ENCODE measurements at regions not wholly inside any gene's neighbourhood (a gene's known extent, or its start where the extent isn't known, plus 50 kb on each side); places are given as distances from the start of the nearest gene placed in this dataset.

DNA sequence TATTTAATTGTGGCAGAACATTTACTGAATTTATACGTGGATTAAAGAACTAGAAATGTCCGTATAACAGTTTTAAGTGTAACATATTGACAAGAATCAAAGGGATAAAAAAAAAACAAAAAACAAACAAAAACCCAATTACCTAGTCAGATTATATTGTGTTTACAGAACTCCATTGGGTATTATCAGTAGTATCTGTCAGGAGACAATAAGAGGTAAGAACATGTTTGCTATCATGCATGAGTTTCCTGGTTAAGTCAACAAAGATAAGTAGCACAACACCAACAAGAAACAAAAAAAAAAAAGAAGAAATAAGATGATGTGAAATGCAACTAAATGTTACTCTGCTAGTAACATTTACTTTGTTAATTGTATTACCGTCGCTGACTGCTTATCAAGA lies 570.6 kb downstream of the ZBBX start:
- Histone ChIP-seq H3K4me2 (no peak overlapping the region), H3K9me3 (no peaks in the 10 kb centered on the region), H3K4me3 (no peak overlapping the region), H3K27ac (no peak overlapping the region), H3K4me1 (no peaks in the 10 kb centered on the region)
- WGBS (ENCODE audit: missing lambda C conversion rate) = 72% methylated on average over 4 of the region's 4 CpGs
- ATAC-seq = no peak
- TF ChIP-seq EHF (CRISPR knock-in tag; IDR thresholded peaks at IDR 0.05) (no peak), FOSL2 (IDR thresholded peaks at IDR 0.05) (no peak), FOSL2 (CRISPR knock-in tag; IDR thresholded peaks at IDR 0.05) (no peak), EHMT2 (IDR thresholded peaks at IDR 0.05; ENCODE audit: low read depth) (no peak), E2F6 (IDR thresholded peaks at IDR 0.05; ENCODE audit: borderline replicate concordance, low read depth) (no peak), RAD21 (conservative IDR thresholded peaks at IDR 0.05 in 1 of 2, IDR thresholded peaks at IDR 0.05 in 1 of 2) (no peak), ATOH8 (CRISPR knock-in tag; IDR thresholded peaks at IDR 0.05; ENCODE audit: low read depth) (no peak), ZC3H11A (IDR thresholded peaks at IDR 0.05) (no peak), MAZ (IDR thresholded peaks at IDR 0.05; ENCODE audit: borderline replicate concordance, low read depth, low read length) (no peak), NFE2L2 (conservative IDR thresholded peaks at IDR 0.05; ENCODE audit: low read length) (no peak)
- no peak for FAIRE-seq
- CTCF ChIA-PET = no interaction called here
- no peak for DNase-seq (ENCODE audit: low read depth in 1 of 2, low spot score in 1 of 2)
- POLR2A ChIA-PET = no interaction called here

GRCh38 chr3:166788936-166789335 lies 591.2 kb downstream of the ZBBX start:
- ChIA-PET POLR2A (no interaction called here), CTCF (no interaction called here)
- H3K4me2 ChIP-seq = no peak overlapping the region
- H3K9me3 ChIP-seq = no peaks in the 10 kb centered on the region
- FAIRE-seq = no peak
- TF ChIP-seq EP300 (IDR thresholded peaks at IDR 0.05) = no peak
- TF ChIP-seq, protein P1, sequence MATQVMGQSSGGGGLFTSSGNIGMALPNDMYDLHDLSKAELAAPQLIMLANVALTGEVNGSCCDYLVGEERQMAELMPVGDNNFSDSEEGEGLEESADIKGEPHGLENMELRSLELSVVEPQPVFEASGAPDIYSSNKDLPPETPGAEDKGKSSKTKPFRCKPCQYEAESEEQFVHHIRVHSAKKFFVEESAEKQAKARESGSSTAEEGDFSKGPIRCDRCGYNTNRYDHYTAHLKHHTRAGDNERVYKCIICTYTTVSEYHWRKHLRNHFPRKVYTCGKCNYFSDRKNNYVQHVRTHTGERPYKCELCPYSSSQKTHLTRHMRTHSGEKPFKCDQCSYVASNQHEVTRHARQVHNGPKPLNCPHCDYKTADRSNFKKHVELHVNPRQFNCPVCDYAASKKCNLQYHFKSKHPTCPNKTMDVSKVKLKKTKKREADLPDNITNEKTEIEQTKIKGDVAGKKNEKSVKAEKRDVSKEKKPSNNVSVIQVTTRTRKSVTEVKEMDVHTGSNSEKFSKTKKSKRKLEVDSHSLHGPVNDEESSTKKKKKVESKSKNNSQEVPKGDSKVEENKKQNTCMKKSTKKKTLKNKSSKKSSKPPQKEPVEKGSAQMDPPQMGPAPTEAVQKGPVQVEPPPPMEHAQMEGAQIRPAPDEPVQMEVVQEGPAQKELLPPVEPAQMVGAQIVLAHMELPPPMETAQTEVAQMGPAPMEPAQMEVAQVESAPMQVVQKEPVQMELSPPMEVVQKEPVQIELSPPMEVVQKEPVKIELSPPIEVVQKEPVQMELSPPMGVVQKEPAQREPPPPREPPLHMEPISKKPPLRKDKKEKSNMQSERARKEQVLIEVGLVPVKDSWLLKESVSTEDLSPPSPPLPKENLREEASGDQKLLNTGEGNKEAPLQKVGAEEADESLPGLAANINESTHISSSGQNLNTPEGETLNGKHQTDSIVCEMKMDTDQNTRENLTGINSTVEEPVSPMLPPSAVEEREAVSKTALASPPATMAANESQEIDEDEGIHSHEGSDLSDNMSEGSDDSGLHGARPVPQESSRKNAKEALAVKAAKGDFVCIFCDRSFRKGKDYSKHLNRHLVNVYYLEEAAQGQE (IDR thresholded peaks at IDR 0.05) = no peak
- no peak for TF ChIP-seq EHF (CRISPR knock-in tag; IDR thresholded peaks at IDR 0.05)
- no peak for TF ChIP-seq MYC (IDR thresholded peaks at IDR 0.05; ENCODE audit: borderline replicate concordance, low read length)
- TF ChIP-seq JUN (IDR thresholded peaks at IDR 0.05) = no peak
- no peak for TF ChIP-seq E2F6 (IDR thresholded peaks at IDR 0.05; ENCODE audit: borderline replicate concordance, low read depth)
- no peak for TF ChIP-seq RAD21 (conservative IDR thresholded peaks at IDR 0.05 in 1 of 2, IDR thresholded peaks at IDR 0.05 in 1 of 2)
- no peak for TF ChIP-seq MAZ (IDR thresholded peaks at IDR 0.05; ENCODE audit: borderline replicate concordance, low read depth, low read length)
- H3K27ac ChIP-seq = no peak overlapping the region
- WGBS (ENCODE audit: missing lambda C conversion rate) = 45% methylated on average over 4 of the region's 4 CpGs
- no peak overlapping the region for H3K4me3 ChIP-seq
- H3K4me1 ChIP-seq = no peaks in the 10 kb centered on the region
- DNase-seq (ENCODE audit: low read depth in 1 of 2, low spot score in 1 of 2) = no peak
- no peak for ATAC-seq

DNA sequence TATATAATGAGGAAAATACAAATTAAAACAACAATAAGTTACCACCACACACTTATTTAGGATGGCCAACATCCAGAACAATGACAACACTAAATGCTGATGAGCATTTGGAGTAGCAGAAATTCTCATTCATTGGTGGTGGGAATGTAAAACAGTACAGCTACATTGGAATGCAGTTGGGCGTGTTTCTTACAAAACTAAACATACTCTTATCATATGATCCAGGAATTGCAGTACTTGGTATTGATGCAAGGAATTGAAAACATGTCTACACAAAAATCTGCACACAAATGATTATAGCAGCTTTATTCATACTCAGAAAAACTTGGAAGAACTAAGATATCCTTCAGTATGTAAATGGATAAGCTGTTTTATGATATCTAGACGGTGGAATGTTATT lies 594.2 kb downstream of the ZBBX start:
- no peak overlapping the region for H3K4me3 ChIP-seq
- ChIA-PET CTCF (no interaction called here), POLR2A (no interaction called here)
- DNase-seq (ENCODE audit: low read depth in 1 of 2, low spot score in 1 of 2) (no peak), FAIRE-seq (no peak), ATAC-seq (no peak)
- 7% methylated on average over 2 of the region's 2 CpGs for WGBS (ENCODE audit: missing lambda C conversion rate)
- no peaks in the 10 kb centered on the region for H3K4me1 ChIP-seq
- no peak overlapping the region for H3K4me2 ChIP-seq
- no peaks in the 10 kb centered on the region for H3K9me3 ChIP-seq
- TF ChIP-seq PBX3 (IDR thresholded peaks at IDR 0.05) (no peak), RNF2 (IDR thresholded peaks at IDR 0.05; ENCODE audit: borderline replicate concordance, low read depth) (no peak), FOSL2 (IDR thresholded peaks at IDR 0.05) (no peak), FOSL2 (CRISPR knock-in tag; IDR thresholded peaks at IDR 0.05) (no peak), EHMT2 (IDR thresholded peaks at IDR 0.05; ENCODE audit: low read depth) (no peak), MYC (IDR thresholded peaks at IDR 0.05; ENCODE audit: borderline replicate concordance, low read length) (no peak), EP300 (IDR thresholded peaks at IDR 0.05) (no peak), EHF (CRISPR knock-in tag; IDR thresholded peaks at IDR 0.05) (no peak), ZFP36 (IDR thresholded peaks at IDR 0.05; ENCODE audit: borderline replicate concordance, partially characterized antibody) (no peak), ELK1 (IDR thresholded peaks at IDR 0.05; ENCODE audit: low read depth, low read length) (no peak)
- TF ChIP-seq, protein P2, sequence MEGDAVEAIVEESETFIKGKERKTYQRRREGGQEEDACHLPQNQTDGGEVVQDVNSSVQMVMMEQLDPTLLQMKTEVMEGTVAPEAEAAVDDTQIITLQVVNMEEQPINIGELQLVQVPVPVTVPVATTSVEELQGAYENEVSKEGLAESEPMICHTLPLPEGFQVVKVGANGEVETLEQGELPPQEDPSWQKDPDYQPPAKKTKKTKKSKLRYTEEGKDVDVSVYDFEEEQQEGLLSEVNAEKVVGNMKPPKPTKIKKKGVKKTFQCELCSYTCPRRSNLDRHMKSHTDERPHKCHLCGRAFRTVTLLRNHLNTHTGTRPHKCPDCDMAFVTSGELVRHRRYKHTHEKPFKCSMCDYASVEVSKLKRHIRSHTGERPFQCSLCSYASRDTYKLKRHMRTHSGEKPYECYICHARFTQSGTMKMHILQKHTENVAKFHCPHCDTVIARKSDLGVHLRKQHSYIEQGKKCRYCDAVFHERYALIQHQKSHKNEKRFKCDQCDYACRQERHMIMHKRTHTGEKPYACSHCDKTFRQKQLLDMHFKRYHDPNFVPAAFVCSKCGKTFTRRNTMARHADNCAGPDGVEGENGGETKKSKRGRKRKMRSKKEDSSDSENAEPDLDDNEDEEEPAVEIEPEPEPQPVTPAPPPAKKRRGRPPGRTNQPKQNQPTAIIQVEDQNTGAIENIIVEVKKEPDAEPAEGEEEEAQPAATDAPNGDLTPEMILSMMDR (IDR thresholded peaks at IDR 0.05) = no peak
- no peak overlapping the region for H3K27ac ChIP-seq
